Activated CD4-positive, alpha-beta T cell treated with anti-CD3 and anti-CD28 coated beads, Interleukin-2, Interleukin-4, amounts not matched to agents 100 ng/mL and 50 ng/mL, durations not matched to agents 16 hours and 8 hours (primary cell): ENCODE measurements at regions not wholly inside any gene's neighbourhood (a gene's known extent, or its start where the extent isn't known, plus 50 kb on each side); places are given as distances from the start of the nearest gene placed in this dataset.
"Not testable (repeated sequence)": the region's sequence is repeated elsewhere in the genome, so short reads cannot be mapped to it uniquely, and the experiment has no call there.

Experiments used
- DNase-seq: peaks from one replicate; pipeline ENCODE4 v3.0.0-alpha.2; 2020; ENCODE audit warnings: low spot score

DNA sequence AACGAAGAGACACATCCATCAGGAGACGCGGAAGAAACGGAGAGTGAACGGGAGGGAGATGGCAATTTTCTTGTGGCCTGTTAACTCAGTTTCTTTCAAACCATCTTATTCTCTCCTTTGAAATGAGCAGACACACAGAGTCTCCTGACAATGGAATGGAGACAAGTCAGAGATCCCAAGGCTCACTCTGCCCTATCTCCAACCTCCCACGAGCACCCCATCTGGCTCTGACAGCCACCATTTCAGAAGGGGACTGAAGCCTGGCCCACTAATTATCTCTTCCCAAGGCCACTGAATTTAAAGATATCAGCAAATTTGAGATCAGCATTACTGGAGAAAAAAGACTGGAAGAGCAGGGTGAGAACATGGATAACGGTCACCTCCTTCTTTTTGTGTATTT, 215.6 kb downstream of the DHX15 start:
- DNase-seq = no peak

DNA sequence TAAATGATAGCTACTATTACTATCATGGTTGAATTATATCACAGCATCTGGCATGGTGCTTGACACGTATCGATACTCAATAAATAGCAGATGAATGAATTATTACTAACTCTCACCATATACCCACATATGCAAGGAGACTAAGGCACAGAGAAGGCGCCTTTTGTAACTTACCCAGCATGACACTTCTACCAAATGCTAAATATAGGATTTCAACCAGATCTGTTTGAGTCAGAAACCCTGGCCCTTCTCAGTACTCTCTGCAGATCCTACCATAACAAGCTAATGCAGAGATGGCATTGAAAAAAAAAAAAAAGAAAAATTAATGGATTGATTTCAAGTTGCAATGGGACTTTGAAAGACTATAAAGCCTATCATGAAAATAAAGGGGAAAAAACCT, 219.5 kb downstream of the DHX15 start:
- DNase-seq = no peak

DNA sequence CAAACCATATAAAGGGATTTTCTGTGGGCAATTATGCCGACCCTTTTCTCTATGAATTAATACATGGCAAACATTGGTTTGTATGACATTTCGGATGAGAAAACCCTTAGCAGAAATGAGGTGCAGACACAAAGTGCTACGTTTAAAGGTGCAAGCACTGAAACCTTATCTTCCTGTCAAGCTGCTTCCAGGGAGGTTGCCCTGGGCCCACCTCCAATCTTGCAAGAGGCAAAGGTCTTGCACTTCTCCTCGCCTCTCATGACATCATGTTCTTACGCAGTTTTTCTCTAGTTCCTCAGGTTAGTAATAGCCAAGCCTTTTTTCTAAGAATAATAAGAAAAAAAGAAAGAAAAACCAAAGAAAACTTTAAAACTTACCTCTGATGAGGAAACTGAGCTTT, 220.1 kb downstream of the DHX15 start:
- no peak for DNase-seq

DNA sequence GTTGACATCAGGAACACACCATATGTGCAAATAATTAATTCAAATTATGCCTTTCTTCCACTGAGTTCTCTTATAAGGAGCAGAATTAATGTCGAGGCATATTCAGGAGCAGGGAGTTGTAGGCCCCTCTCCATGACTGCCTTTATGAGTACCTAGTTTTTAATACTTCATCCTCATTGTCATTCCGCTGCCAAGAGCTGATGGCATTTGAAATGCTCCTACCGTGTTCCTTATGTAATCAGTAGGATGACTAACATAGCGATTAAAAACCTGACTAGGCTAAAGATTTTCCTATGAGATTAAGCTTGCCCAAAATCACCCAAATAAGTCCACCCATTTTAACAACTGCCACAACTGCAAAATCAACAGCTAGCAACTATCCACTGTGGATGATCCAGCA, 220.6 kb downstream of the DHX15 start:
- DNase-seq = no peak

DNA sequence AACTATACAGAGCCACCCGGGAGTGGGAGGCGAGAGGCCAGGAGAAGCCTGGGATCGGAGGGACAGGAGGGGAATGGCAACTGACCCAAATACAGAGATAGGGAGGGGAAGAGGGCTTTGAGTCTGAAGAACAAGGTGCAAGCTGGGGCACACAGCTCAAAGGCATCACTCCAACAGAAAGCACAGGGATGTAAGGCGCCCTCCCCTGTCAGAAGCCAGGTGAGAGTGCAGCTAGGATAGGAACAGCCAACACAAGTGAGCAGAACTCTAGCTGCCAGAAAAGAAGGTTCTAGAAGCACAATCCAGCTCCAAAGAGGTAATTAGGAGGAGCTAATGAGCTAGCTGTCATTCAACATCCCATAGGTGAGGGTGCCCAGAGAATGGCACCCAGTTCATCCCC, 232.2 kb downstream of the DHX15 start:
- DNase-seq = no peak

DNA sequence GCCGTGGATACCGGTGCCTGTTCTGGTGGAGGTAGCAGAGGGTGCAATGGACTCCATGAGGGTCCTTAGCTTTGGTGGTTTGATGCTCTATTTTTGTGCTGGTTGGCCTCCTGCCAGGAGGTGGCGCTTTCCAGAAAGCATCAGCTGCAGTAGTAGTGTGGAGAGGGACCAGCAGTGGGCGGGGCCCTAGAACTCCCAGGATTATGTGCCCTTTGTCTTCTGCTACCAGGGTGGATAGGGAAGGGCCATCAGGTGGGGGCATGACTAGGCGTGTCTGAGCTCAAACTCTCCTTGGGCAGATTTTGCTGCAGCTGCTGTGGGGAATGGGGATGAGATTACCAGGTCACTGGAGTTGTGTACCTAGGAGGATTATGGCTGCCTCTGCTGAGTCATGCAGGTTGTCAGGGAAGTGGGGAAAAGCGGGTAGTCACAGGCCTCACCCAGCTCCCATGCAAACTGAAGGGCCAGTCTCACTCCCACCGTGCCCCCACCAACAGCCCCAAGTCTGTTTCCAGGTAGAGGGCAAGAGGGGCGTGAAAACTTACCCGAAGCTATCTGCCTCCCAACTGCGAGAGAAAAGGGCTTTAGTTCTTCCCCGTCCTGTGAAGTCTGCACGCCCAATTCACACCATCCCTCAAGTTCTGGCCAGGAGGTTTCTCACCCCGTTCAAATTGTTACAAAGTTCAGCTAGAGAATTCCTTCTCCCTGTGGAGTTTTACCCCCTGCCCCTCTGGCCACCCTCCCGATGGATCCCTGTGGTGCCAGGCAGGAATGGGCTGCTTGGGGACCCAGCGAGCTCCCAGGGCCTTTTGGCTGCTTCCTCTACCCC, 235.0 kb downstream of the DHX15 start:
- not testable (repeated sequence) for DNase-seq

DNA sequence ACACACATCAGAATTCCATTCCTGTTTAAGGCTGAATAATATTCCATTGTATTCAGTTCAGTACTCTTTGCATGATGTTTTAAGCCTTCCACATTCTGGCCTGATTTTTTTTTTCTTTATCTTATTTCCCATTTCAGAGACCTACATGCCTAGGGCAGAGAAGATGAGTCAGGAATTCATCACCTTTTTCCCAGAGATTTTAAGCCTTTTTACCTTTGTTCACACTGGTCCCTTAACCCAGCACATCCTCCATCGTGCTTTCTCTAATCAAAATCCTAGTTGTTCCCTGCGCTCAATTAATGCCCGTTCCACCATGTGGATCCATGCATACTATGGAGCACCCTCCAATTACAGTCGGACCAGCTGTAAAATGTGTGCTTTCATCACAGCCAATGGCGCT, 245.1 kb downstream of the DHX15 start:
- no peak for DNase-seq

DNA sequence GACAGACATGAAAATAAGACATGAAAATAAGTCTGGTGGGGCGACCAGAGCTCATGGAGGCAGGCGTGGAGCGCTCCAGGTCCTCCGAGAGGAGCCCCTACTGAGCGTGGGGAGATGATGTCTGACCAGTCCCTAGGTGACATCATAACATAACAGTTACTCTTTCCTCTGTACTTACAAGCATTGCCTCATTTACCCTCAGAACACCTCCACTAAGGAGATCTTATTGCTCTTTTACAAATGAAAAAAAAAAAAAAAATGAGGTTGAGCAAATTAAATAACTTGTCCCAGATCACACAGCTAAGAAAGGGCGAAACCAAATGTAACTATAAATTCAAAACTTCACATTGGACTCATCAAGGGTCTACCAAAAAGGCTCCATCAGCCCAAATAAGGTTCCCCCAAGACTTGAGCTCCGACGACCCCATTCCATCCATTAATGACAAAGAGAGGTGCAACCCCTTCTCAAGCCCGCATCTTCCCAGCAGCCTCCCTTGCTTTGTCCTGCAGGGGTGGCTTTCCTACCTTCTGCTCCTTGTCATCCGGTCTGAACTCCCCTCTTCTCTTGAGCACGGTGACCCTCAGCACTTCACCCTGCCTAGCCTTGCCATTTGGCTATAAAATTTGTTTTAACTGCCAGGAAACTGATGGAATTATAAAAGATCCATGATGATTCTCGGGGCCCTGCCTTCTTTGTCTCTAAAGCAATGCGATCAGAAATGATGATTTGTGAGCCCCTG, 246.7 kb downstream of the DHX15 start:
- DNase-seq = no peak

DNA sequence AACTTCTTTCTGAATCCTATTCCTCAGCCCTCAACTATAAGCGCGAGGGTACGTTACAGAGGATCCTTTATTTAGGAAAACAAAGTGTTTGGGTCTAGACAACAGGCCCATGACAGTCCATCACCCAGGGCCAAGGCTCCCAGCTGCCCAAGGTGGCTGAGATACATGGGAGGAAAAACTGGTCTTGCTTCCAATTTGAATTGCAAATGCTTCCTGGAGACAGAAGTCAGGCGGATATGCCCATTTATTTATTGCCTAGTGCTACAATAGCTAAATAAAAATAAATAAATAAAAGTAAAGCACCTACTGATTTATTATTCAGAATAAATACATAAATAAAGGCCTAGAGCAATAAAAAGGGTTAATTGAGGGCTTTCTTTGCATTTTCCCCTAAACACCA, 248.7 kb downstream of the DHX15 start:
- DNase-seq = no peak

DNA sequence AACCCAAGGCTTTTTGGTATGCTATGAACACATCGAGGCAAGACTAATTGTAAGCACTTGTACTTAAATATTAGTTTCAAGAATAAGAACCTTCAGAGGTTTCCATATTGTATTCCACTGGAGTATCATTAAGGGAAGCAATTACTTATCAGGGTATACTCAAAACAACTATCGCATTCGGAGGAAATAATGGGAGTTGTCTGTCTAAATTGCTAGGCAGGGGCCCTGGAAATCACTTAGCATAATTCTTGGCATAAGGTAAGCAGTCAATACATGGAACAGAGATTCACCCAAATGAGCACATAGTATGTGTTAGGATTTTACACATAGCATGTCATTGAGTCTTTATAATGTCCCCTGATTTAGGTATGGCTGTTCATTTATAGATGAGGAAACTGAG, 249.4 kb downstream of the DHX15 start:
- no peak for DNase-seq

DNA sequence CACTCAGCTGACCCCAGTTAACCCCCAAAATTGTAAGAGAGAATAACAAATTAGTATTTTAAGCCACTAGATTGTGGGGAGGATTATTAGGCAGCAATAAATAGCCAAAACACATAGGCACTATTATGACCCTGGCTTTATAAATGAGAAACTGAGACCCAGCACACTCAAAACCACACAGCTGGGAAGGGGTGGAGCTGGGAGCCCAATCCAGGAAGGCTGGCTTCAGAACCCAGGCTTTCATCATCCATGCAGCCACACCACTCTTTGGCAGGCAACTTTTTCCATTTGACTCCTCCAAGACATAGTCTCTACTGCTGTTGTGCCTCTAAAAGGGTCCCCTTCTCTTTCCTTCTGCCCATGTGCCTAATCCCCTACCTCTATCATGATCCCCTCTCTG, 253.8 kb downstream of the DHX15 start:
- no peak for DNase-seq

DNA sequence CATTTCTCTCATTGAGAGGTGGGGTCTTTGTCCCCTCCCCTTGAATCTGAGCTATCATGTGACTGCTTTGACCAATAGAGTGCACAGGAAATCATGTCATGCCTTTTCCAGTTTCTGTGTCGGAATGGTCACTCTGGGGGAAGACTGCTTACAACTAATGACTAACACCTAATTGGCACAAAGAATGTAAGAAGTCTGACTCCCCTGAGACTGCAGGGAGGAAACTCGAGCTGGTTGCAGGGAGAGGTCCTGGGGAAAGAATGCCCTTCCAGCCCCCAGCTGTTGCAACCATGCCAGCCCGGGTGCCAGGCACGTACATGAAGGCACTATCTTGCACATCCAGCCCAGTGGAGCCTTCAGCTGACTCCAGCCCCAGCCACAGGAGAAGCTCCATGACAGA, 254.2 kb downstream of the DHX15 start:
- no peak for DNase-seq

DNA sequence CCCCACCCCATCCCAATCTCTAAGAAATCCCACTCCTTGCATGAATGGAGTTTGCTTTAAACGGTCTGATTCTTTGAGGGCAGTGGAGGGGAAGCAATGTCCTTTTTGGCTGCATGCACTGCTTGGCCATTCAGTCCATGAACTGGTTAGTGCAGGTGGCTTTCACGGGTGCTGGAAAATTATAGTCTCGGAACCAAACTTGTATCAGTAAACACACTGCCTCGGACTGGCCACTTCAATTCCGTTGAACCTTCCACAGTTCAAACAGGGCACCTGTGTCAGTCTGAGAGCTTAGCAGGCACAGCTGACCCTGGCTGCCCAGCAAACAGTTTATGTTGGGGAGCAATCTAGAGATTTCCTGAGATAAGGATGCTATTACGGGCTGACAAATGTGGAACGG, 255.6 kb downstream of the DHX15 start:
- DNase-seq = no peak

DNA sequence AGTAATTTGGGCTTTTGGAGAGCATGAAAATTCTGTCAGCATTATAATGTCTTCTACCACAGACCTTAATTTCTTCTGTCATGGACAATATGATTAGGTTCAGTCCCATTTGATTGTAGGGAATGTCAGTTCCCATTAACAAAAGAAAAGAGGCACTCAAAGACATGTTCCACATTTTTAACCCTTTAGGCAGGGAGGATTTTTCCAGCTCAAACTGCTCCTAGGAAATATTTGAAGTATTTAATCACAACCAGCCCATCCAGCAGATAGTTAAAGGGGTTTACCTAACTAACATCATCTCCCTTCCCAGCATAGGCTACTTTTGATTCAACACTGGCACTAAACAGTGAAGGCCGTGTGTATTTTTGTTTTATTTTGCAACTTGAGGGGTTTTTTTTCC, 256.0 kb downstream of the DHX15 start:
- DNase-seq = no peak

DNA sequence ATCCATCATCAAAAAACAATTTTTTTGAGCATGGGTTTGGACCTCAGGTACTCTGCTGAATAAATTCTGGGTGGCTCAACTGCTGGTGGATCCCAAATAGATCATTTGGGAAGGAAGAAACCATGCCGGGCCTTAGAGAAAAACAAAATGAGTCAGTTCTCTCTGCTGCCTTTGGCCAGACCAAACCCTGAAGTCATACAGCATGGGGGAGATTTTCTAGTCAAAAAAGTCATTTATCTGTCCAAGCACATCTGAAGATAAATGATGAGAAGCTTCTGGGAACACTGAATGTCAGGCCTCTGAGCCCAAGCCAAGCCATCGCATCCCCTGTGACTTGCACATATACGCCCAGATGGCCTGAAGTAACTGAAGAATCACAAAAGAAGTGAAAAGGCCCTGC, 261.4 kb downstream of the DHX15 start:
- no peak for DNase-seq

DNA sequence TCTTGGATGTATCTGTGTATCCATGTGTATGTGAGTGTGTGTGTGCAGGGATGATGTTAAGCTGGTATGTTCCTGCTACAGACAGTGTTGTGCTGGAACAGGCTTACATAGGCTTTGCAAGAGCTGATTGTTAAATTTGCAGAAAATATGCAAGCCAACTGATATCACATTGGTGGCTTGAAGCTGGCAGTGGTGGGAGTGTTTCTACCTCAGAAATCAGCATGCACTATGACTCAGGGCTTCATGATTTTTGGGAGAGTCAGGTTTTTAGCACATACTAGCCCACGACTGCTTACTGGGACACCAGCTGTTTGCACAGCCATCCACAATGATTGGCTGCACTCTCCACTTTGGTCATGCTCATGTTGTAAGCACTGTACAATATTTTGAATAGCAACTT, 261.8 kb downstream of the DHX15 start:
- no peak for DNase-seq

DNA sequence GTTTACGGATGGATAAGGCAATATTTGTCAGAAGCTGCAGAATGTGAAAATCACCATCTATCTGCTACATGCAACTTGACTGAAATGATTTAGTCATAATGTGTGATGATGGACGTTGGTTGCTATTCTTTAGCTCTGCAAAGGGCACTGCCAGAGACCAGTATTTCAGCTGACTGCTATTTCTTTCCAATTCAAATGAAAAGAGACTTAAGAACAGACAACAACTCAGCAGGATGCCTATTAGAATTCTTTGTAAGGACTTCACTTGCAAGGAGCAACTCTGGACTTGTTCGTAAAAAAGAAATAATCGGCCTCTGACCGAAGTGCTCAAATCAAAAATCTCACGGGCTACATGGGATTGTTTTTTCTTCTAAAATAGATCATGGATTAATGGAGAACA, 262.7 kb downstream of the DHX15 start:
- no peak for DNase-seq

DNA sequence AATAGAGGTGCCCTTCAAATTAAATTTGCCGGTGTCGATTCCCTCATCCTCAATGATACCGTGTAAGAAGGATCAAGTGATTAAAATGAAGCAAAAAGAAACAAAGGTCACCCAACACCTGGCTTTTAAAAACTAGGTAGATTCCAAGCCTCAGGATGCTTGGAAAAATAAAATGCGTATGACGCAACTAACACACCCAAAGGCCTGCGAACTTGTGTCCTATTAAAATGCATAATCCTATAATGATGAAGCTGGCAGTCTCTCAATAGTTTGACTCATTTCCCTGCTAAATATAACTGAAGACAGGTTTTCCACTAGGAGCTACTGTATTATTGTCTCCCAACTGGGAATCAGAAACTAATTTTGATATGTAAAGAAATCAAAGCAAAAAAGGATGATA, 263.2 kb downstream of the DHX15 start:
- no peak for DNase-seq

DNA sequence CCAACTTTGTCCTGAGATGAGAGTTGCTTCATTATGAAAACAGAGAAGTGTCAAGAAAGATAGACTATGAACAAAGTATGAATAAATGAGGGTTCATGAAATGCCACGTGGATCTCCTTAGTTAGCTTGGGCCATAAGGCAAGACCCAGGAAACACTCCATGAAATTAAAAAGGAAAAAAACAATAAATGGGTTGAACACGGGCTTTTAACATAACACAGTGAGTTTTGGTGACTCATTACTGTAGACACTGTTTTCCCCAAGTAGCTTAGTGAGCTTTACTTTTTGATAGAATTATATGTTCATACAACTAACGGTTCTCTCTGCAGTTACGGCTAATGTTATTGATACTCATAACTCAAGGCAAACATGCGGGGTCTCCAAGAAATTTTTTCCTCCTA, 265.0 kb downstream of the DHX15 start:
- no peak for DNase-seq

DNA sequence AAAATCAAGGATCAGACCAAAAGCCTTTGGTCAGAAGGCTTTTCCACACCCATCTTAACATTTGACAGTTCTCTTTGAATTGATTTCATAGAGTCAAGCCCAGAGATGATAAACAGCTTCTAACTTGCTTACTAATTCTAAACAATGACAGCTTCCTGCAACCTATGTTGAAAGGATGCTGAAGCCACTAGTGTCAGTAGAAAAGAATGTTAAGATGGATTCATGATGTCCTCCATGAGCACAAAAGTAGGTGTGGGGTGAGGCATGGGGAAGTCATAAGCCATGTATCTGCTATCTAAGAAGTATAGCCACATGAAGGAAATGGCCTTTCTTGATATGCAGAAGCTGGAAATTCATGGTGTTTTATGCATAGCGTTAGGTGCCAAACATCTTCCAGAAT, 269.3 kb downstream of the DHX15 start:
- no peak for DNase-seq

DNA sequence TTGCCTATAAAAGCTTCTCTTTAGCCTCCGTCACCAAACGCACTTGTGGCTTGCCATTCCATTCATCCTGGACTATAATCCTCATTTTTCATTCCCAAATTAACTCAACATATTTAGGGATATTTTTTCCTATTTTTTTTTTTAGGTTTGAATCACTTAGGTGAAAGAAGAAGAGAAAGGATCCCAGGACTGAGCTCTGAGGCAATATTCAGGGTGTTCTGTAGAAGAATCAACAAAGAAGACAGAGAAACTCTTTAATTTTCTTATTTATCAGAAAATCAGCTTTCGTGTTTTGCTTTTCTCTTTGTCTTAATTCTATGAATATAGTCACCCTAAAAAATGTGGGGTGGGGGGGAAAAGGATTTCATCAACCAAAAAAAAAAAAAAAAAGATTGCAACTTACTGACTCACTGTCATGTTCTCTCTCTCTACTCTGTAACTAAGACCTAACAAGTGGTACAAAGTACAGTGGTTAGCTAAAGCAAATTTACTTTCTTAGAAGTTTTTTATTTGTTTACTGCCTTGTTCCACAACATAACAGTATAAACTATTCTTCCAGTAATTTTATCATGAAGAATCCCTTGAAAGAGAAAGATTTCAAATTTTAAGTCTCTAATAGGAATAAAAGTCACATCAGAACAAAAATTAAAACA, 272.0 kb downstream of the DHX15 start:
- DNase-seq = no peak

DNA sequence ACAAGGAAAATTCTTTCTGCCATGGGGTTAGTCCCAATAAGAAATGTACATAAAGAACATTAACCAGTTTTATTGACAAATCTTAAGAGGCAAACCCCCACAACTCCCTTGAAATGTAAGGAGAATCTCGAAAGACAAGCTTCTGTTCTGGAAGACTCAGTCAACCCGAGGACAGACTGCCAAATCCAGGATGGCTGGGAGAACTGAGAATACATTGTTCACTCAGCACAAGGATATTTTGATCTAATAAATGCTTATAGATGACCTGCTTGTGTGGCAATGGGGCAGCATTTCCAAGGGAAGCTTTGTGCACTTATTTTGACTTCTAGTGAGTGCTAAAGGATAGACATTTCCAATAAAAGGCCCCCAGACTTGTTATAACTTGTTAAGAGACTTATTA, 280.4 kb downstream of the DHX15 start:
- no peak for DNase-seq

DNA sequence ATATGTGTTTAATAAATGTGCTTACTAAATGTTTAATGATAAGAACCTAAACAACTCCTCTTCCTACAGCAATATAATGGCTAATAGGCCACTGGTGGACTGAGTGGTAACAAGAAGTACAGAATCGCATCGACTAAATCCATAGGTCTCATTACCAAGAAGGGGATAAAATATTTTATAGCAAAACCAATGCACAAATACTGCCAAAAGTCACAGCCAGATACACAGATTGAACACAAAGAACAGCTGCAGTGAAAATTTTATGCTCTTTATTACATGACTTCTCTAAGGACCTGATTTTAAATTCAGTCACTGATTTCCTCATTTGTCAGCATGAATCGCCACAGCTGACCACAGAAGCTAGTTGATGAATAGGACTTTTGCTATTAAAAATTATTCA, 285.4 kb downstream of the DHX15 start:
- no peak for DNase-seq
